HG03575 (cell line): ENCODE measurements at regions not wholly inside any gene's neighbourhood (a gene's known extent, or its start where the extent isn't known, plus 50 kb on each side); places are given as distances from the start of the nearest gene placed in this dataset.

Experiments used
- ATAC-seq: cut with Tn5 transposase; IDR thresholded peaks from one replicate; pipeline ENCODE4 v1.9.1; 2021; ENCODE audit not compliant: unreplicated experiment, insufficient number of reproducible peaks, low FRiP score; ENCODE audit errors: extremely low read depth

DNA sequence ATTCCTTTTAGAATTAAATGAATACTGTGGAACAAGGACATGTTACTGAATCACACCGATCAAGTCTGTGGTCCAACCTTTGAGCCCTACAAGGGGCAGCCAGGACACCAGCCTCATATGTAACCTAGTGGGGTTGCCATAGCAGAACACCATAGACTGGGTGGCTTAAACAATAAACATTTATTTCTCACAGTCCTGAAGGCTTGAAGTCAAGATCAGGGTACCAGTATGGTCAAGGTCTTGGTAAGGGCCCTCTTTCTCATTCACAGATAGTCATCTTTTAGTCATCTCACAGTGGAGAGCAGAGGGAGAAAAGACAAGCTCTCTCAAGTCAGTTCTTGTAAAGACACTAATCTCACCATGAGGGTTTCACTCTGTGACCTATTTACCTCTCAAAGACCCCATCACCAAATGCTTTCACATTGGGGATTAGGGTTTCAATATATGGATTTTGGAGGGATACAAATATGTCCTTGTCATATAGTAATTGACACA, 422.5 kb downstream of the GADD45G start:
- no peak for ATAC-seq

- no peak for ATAC-seq
Measured at GRCh38 chr9:90029386-90029785, 424.6 kb downstream of the GADD45G start.

GRCh38 chr9:90029996-90030395, 425.2 kb downstream of the GADD45G start:
- ATAC-seq: no peak

DNA sequence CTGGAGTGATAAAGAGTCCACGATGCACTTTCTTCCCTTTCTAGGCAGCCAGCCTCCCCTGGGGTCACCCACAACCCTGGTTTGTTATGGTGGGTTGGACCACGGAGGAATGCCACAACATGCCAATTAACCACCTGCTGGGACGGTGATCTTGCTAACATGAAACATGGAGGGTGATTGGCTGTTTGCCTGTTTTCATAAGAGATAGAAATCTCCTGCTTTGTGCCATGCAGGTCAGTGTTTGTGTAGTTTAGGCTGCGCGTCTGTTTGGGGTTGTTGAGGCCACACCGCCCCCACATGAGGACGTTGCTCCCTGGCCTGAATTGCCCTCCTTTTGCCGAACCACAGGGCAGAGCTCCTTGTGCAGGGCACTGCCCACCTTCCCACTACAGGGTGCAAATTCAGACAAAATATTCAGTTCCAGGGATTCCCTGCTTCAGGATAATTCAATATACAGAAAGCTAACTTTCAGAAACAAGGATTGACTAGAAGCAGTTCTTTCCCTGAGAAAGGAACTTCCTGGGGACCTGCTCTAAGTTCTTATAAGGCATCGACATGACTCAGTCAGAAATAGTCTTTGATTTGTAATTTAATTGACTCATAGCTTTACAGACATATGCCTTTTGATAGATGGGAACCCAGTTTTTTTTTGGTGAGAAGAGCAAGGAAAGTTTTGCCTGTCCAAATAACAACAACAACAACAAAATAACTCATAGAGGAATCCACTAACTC, 427.6 kb downstream of the GADD45G start:
- ATAC-seq: no peak

DNA sequence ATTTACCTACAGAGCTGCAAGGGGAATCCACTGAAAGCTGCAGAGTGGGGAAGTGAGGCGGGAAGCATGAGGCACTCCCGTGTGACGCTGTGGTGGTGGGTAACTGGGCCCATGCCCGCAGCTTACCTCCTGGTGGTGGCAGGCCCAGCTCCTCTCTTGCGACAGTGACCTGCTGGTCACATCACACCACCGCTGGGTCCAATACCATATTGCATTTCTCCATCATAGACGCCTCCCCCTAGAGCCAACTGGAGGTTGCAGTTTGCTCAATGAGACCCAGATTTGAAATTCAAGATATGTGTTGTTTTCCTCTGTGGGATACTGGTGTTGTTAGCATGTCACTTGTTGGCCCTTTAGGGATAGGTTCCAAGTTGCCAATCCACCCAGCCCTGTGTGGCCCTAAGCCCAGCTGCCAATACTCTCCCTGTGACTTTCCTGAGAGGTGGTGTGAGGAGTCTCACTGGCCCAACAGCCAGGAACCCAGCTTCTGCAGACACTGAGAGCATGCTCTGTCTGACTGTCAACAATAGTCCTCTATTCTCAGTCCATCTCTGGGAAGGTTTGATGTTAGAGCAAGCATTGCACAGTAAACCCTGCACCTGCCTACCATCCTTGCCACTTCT, 428.3 kb downstream of the GADD45G start:
- no peak for ATAC-seq

DNA sequence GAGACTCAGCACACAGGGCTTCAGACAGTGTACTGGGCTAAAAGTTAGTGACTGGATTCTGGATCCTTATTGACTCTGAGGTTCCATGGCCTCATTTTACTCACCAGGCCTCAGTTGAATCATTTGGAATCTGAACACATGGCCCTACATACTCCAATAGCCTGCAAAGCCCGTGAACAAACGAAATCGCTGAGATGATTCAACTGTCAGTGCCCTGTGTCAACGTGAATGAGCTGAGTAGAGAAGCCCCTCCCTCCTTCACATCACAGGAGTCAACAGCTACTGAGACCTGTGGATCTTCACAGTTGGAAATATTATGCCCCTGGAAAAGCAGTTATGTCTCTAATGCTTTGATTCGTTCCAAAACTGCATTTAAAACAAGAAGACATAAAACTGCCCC, 429.3 kb downstream of the GADD45G start:
- no peak for ATAC-seq

- ATAC-seq: no peak
Measured at GRCh38 chr9:90035471-90035870, 430.7 kb downstream of the GADD45G start.

DNA sequence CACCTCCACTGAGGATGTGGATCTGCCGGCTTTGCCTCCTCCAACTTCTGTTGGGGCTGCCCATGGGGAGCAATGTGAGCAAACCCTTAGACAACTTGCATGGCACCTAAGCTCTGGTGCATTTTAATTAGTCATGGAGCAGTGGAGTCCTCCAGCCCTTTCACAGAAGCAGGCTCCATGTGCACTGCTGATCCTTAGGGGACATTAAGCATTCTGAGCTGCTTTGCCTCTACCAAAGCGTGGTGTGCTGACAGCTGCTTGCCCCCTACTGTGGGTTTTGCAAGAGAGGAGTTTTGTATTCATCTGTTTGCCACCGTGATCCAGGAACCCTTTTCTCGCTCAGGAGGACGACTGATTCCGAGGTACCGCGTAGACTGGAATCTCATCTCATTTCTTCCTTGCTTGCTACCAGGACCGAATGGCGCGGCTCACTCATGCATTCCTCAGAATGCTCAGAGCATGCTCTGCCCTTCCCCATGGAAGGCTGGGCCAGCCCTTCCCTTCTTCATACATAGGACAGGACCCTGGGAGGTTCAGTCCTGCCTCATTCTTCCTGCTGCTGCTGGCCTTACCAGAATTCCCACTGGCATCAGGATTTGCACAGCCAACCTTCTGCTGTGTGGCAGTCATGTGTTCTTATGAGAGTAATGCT, 432.5 kb downstream of the GADD45G start:
- no peak for ATAC-seq

DNA sequence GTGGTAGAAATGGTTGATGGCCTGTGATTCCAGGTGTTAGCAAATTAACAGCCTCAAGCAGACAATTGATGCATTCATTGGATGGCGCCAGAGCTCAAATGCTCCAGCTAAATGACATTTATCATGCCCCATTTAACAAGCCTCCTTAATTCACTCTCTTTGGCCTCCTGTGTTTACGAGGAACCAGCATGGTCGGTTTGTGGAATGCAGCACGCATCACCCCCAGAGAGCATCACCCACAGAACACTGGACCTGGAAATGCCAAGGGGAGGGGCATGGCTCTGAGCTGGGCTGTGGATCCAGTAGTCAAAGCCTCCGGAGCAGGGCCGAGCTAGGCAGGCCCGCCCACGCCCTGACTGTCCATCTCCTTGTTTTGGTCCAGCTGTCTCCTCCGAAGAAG, 434.0 kb downstream of the GADD45G start:
- ATAC-seq: no peak

GRCh38 chr9:90044263-90044662, 439.5 kb downstream of the GADD45G start:
- no peak for ATAC-seq

- ATAC-seq: no peak
Measured at GRCh38 chr9:90044710-90045151, 439.9 kb downstream of the GADD45G start.

DNA sequence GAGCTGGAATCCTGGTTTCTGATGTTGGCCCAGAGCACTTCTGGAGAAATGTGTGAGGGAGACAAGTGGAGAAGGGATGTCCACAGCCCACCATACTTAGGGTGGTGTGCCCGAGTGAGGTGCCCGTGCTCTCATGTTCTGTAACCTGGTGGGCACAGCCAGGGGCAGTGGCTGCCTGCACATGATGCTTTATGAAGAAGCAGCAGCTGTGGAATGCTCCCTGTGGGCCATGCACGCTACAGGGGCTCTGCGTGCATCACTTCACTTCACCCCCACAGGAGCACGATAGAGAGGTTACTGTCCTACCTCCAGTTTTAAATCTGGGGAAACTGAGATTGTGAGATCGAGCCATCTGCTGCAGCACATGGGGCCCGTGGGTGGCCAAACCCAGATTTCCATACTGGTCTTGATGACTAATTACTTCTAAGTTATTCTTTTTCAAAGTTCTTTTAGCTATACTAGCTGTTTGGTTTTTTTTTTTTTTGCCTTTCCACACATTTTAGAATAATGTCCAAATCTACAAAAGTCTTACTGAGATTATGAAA, 441.6 kb downstream of the GADD45G start:
- ATAC-seq: no peak

DNA sequence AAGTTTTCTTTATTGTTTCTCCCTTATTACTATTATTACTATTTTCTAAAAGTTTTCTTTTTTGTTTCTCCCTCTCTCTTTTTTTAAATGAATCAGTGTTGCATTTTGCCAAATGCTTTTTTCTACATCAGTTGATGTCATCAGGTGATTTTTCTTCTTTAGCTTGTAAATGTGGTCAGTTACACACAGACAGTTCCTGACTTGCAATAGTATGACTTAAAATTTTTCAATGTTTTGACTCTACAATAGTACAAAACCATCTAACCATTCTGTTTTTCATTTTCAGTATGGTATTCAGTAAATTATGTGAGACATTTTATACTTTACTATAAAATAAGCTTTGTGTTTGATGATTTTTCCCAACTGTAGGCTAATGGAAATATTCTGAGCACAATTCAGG, 443.0 kb downstream of the GADD45G start:
- ATAC-seq: no peak

DNA sequence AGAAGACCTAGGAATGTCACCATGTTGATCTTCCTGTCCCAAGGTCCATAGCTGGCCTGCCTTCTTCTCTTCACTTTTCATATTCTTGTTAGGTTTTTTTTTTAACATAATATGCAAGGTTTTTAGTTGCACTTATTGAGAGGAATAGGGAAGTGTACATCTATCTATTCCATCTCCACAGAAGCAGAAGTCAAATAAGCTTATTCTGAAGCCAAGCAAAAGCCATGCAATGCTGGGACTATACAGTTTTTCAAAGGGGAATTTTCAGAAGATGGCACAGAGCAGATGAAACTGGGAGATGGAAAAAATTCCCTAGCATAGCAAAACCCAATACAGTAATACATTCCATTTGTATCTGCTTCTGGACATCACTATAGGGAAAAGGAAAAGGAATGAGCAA, 447.6 kb downstream of the GADD45G start:
- no peak for ATAC-seq

GRCh38 chr9:90053027-90053426, 448.2 kb downstream of the GADD45G start:
- no peak for ATAC-seq

DNA sequence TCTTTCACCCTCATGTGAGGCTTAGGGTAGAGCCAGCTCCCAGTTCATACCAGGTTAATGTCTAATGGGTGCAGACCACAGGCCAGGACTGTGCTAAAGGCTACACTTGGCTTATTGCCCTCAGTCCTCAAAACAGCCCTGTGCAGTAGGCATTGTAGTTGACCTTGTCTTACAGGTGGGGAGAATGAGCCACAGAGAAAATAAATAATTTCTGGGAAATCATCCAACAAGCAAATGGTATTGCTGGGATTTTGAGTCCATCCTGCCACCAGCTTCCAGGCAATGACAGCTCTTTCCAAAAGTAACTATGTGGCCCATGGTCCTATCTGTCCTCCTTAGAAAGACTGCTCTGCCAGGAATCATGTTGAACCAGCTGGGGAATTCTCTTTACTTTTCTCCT, 450.0 kb downstream of the GADD45G start:
- no peak for ATAC-seq

DNA sequence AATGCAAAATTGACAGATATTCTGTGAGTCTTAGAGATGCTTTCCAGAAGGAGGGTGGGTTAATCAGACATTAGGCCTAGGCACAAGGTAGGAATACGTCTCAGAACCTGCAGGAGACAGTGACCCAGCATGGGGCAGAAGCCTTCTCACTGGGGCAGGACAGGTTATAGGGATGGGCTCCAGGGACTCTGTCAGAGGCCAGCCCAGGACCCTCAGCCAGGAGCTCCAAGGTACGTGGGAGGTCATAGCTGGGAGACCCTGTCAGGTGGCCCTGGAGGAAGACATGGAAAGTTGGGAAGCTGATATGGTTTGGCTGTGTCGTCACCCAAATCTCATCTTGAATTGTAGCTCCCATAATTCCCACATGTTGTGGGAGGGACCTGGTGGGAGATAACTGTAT, 450.4 kb downstream of the GADD45G start:
- no peak for ATAC-seq

- no peak for ATAC-seq
Measured at GRCh38 chr9:90057361-90057760, 452.5 kb downstream of the GADD45G start.

DNA sequence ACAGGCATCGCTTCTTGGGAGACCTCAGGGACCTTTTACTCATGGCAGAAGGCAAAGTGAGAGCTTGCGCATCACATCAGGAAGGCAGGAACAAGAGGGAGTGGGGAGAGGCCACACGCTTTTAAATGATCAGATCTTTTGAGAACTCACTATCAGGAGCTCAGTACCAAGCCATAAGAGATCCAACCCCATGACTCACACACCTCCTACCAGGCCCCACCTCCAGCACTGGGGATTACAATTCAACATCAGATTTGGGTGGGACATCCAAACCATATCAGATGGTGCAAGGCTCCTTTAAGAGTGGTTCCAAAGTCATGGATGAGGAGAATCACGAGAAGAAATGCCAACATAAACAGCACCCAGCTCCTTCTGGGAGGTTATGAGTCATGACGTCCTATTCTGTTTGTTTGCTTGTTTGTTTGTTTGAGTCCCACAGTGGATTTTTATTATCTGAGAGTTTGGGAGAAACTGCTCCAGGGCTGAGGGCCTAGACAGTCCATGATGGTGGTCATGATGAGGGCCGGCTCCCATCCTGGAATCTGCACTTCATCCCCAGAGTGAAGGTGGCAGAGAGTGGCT, 453.5 kb downstream of the GADD45G start:
- ATAC-seq: no peak

GRCh38 chr9:90059436-90059835, 454.6 kb downstream of the GADD45G start:
- ATAC-seq: no peak
